ENCODE measurements at regions not wholly inside any gene's neighbourhood (a gene's known extent, or its start where the extent isn't known, plus 50 kb on each side); places are given as distances from the start of the nearest gene placed in this dataset.
"Not testable (repeated sequence)": the region's sequence is repeated elsewhere in the genome, so short reads cannot be mapped to it uniquely, and the experiment has no call there.

- Histone ChIP-seq H3K36me3 (ENCODE audit: control insufficient read depth, insufficient read depth, low read length) (no peaks in the 10 kb centered on the region), H3K9me3 (ENCODE audit: control insufficient read depth, insufficient read depth, low read length) (no peaks in the 10 kb centered on the region), H3K4me1 (ENCODE audit: control insufficient read depth, insufficient read depth, low read length) (no peaks in the 10 kb centered on the region), H3K27me3 (ENCODE audit: control insufficient read depth, insufficient read depth, low read length) (no peaks in the 10 kb centered on the region), H3K4me3 (ENCODE audit: low read depth, low read length) (no peak overlapping the region), H3K9ac (ENCODE audit: low read depth, low read length) (no peak overlapping the region), H3K27ac (ENCODE audit: low read depth, low read length) (no peak overlapping the region)
Measured at GRCh38 chr7:32216759-32217158, 146.6 kb upstream of the PDE1C start.

GRCh38 chr7:32215697-32216096 is 145.5 kb upstream of the PDE1C start:
- Histone ChIP-seq H3K36me3 (ENCODE audit: control insufficient read depth, insufficient read depth, low read length) (no peaks in the 10 kb centered on the region), H3K9ac (ENCODE audit: low read depth, low read length) (no peak overlapping the region), H3K27me3 (ENCODE audit: control insufficient read depth, insufficient read depth, low read length) (no peaks in the 10 kb centered on the region), H3K27ac (ENCODE audit: low read depth, low read length) (no peak overlapping the region), H3K4me1 (ENCODE audit: control insufficient read depth, insufficient read depth, low read length) (no peaks in the 10 kb centered on the region), H3K4me3 (ENCODE audit: low read depth, low read length) (no peak overlapping the region), H3K9me3 (ENCODE audit: control insufficient read depth, insufficient read depth, low read length) (no peaks in the 10 kb centered on the region)

- Histone ChIP-seq H3K4me3 (ENCODE audit: low read depth, low read length) (no peak overlapping the region), H3K9me3 (ENCODE audit: control insufficient read depth, insufficient read depth, low read length) (no peaks in the 10 kb centered on the region), H3K27ac (ENCODE audit: low read depth, low read length) (no peak overlapping the region), H3K27me3 (ENCODE audit: control insufficient read depth, insufficient read depth, low read length) (no peaks in the 10 kb centered on the region), H3K4me1 (ENCODE audit: control insufficient read depth, insufficient read depth, low read length) (no peaks in the 10 kb centered on the region), H3K36me3 (ENCODE audit: control insufficient read depth, insufficient read depth, low read length) (no peaks in the 10 kb centered on the region), H3K9ac (ENCODE audit: low read depth, low read length) (no peak overlapping the region)
Measured at GRCh38 chr7:32214913-32215312, 144.7 kb upstream of the PDE1C start.

- Histone ChIP-seq H3K4me3 (ENCODE audit: low read depth, low read length) (no peak overlapping the region), H3K36me3 (ENCODE audit: control insufficient read depth, insufficient read depth, low read length) (no peaks in the 10 kb centered on the region), H3K27ac (ENCODE audit: low read depth, low read length) (no peak overlapping the region), H3K9me3 (ENCODE audit: control insufficient read depth, insufficient read depth, low read length) (no peaks in the 10 kb centered on the region), H3K4me1 (ENCODE audit: control insufficient read depth, insufficient read depth, low read length) (no peaks in the 10 kb centered on the region), H3K27me3 (ENCODE audit: control insufficient read depth, insufficient read depth, low read length) (no peaks in the 10 kb centered on the region; the same call in 1 of the 2 replicates), H3K9ac (ENCODE audit: low read depth, low read length) (no peak overlapping the region)
Measured at GRCh38 chr7:32212321-32212720, 142.1 kb upstream of the PDE1C start.

GRCh38 chr7:32206987-32207386 is 136.8 kb upstream of the PDE1C start:
- Histone ChIP-seq H3K4me1 (ENCODE audit: control insufficient read depth, insufficient read depth, low read length) (no peaks in the 10 kb centered on the region), H3K9me3 (ENCODE audit: control insufficient read depth, insufficient read depth, low read length) (no peaks in the 10 kb centered on the region), H3K9ac (ENCODE audit: low read depth, low read length) (no peak overlapping the region), H3K4me3 (ENCODE audit: low read depth, low read length) (no peak overlapping the region), H3K36me3 (ENCODE audit: control insufficient read depth, insufficient read depth, low read length) (no peaks in the 10 kb centered on the region), H3K27me3 (ENCODE audit: control insufficient read depth, insufficient read depth, low read length) (no peaks in the 10 kb centered on the region; the same call in 1 of the 2 replicates), H3K27ac (ENCODE audit: low read depth, low read length) (no peak overlapping the region)

GRCh38 chr7:32206488-32206887 is 136.3 kb upstream of the PDE1C start:
- Histone ChIP-seq H3K27ac (ENCODE audit: low read depth, low read length) (no peak overlapping the region), H3K9me3 (ENCODE audit: control insufficient read depth, insufficient read depth, low read length) (no peaks in the 10 kb centered on the region), H3K4me1 (ENCODE audit: control insufficient read depth, insufficient read depth, low read length) (no peaks in the 10 kb centered on the region), H3K9ac (ENCODE audit: low read depth, low read length) (no peak overlapping the region), H3K36me3 (ENCODE audit: control insufficient read depth, insufficient read depth, low read length) (no peaks in the 10 kb centered on the region), H3K4me3 (ENCODE audit: low read depth, low read length) (no peak overlapping the region), H3K27me3 (ENCODE audit: control insufficient read depth, insufficient read depth, low read length) (no peaks in the 10 kb centered on the region; the same call in 1 of the 2 replicates)

- not testable (repeated sequence) for H3K36me3 ChIP-seq (ENCODE audit: control insufficient read depth, insufficient read depth, low read length)
Measured at GRCh38 chr7:32205298-32205824, 135.2 kb upstream of the PDE1C start.

GRCh38 chr7:32204361-32205018 is 134.3 kb upstream of the PDE1C start:
- Histone ChIP-seq H3K27me3 (ENCODE audit: control insufficient read depth, insufficient read depth, low read length) (no peaks in the 10 kb centered on the region; the same call in 1 of the 2 replicates), H3K27ac (ENCODE audit: low read depth, low read length) (no peak overlapping the region), H3K9ac (ENCODE audit: low read depth, low read length) (no peak overlapping the region), H3K9me3 (ENCODE audit: control insufficient read depth, insufficient read depth, low read length) (no peaks in the 10 kb centered on the region), H3K4me1 (ENCODE audit: control insufficient read depth, insufficient read depth, low read length) (no peaks in the 10 kb centered on the region), H3K36me3 (ENCODE audit: control insufficient read depth, insufficient read depth, low read length) (no peaks in the 10 kb centered on the region), H3K4me3 (ENCODE audit: low read depth, low read length) (no peak overlapping the region)

More at GRCh38 chr7:32205298-32205824, 135.2 kb upstream of the PDE1C start:
- H3K9ac ChIP-seq (ENCODE audit: low read depth, low read length); H3K4me3 ChIP-seq (ENCODE audit: low read depth, low read length); H3K27me3 ChIP-seq (ENCODE audit: control insufficient read depth, insufficient read depth, low read length); H3K27ac ChIP-seq (ENCODE audit: low read depth, low read length); H3K4me1 ChIP-seq (ENCODE audit: control insufficient read depth, insufficient read depth, low read length); H3K9me3 ChIP-seq (ENCODE audit: control insufficient read depth, insufficient read depth, low read length): not testable (repeated sequence)

GRCh38 chr7:32200646-32201045 is 130.4 kb upstream of the PDE1C start:
- no peaks in the 10 kb centered on the region for H3K9me3 ChIP-seq (ENCODE audit: control insufficient read depth, insufficient read depth, low read length)
- no peaks in the 10 kb centered on the region for H3K27me3 ChIP-seq (ENCODE audit: control insufficient read depth, insufficient read depth, low read length)
- H3K4me1 ChIP-seq (ENCODE audit: control insufficient read depth, insufficient read depth, low read length): no peaks in the 10 kb centered on the region
- no peak overlapping the region for H3K4me3 ChIP-seq (ENCODE audit: low read depth, low read length)
- H3K27ac ChIP-seq (ENCODE audit: low read depth, low read length): no peak overlapping the region
- no peak overlapping the region for H3K9ac ChIP-seq (ENCODE audit: low read depth, low read length)
- H3K36me3 ChIP-seq (ENCODE audit: control insufficient read depth, insufficient read depth, low read length): no peaks in the 10 kb centered on the region

- H3K36me3 ChIP-seq (ENCODE audit: control insufficient read depth, insufficient read depth, low read length): no peaks in the 10 kb centered on the region
- H3K9me3 ChIP-seq (ENCODE audit: control insufficient read depth, insufficient read depth, low read length): no peaks in the 10 kb centered on the region; the same call in 1 of the 2 replicates
Measured at GRCh38 chr7:32194537-32194936, 124.3 kb upstream of the PDE1C start.

GRCh38 chr7:32191305-32191704 is 121.1 kb upstream of the PDE1C start:
- H3K4me3 ChIP-seq (ENCODE audit: low read depth, low read length): no peak overlapping the region
- H3K27me3 ChIP-seq (ENCODE audit: control insufficient read depth, insufficient read depth, low read length): no peaks in the 10 kb centered on the region
- H3K9ac ChIP-seq (ENCODE audit: low read depth, low read length): no peak overlapping the region
- no peaks in the 10 kb centered on the region for H3K36me3 ChIP-seq (ENCODE audit: control insufficient read depth, insufficient read depth, low read length)
- no peaks in the 10 kb centered on the region; the same call in 1 of the 2 replicates for H3K9me3 ChIP-seq (ENCODE audit: control insufficient read depth, insufficient read depth, low read length)
- no peaks in the 10 kb centered on the region for H3K4me1 ChIP-seq (ENCODE audit: control insufficient read depth, insufficient read depth, low read length)
- no peak overlapping the region for H3K27ac ChIP-seq (ENCODE audit: low read depth, low read length)

More at GRCh38 chr7:32194537-32194936, 124.3 kb upstream of the PDE1C start:
- Histone ChIP-seq H3K9ac (ENCODE audit: low read depth, low read length) (no peak overlapping the region), H3K4me1 (ENCODE audit: control insufficient read depth, insufficient read depth, low read length) (no peaks in the 10 kb centered on the region), H3K4me3 (ENCODE audit: low read depth, low read length) (no peak overlapping the region), H3K27me3 (ENCODE audit: control insufficient read depth, insufficient read depth, low read length) (no peaks in the 10 kb centered on the region), H3K27ac (ENCODE audit: low read depth, low read length) (no peak overlapping the region)

Data from HUES48 (cell line).